Right atrium auricular region (tissue), 2 donors: ENCODE measurements at regions not wholly inside any gene's neighbourhood (a gene's known extent, or its start where the extent isn't known, plus 50 kb on each side); places are given as distances from the start of the nearest gene placed in this dataset.

ENCODE experiments used
- DNase-seq: peaks from one replicate; pipeline ENCODE4 v3.0.0-alpha.2; 2019; ENCODE audit warnings: low spot score
- H3K27ac ChIP-seq, 2 donors: fragments of 200-600 bp; sonication (generic); 1 replicate in 1 of 2; 2 replicates in 1 of 2; pipeline ENCODE4 v1.5.1; 2016 to 2019
- H3K27me3 ChIP-seq, 2 donors: fragments of 200-600 bp; sonication (generic); one replicate each; pipeline versions ENCODE4 v1.5.1 to v1.6.0; 2017 to 2019
- H3K36me3 ChIP-seq: fragments of 200-600 bp; sonication (generic); one replicate; pipeline ENCODE4 v1.5.1; 2016
- H3K4me1 ChIP-seq, 2 donors: fragments of 200-600 bp; sonication (generic); one replicate each; pipeline versions ENCODE4 v1.5.1 to v1.6.0; 2017 to 2019
- H3K4me3 ChIP-seq, 2 donors: fragments of 200-600 bp; sonication (generic); 1 replicate in 1 of 2; 2 replicates in 1 of 2; pipeline ENCODE4 v1.5.1; 2017 to 2019; ENCODE audit warnings: mild to moderate bottlenecking in 1 of 2, moderate library complexity in 1 of 2
- H3K9me3 ChIP-seq, 2 donors: fragments of 200-600 bp; sonication (generic); one replicate each; pipeline ENCODE4 v1.5.1; 2019
- CTCF ChIP-seq, 2 donors: fragments of 200-600 bp; sonication (generic); IDR thresholded peaks; one replicate each; pipeline ENCODE4 v1.5.1; 2019; ENCODE audit warnings: antibody characterized with exemption in 2 of 2

- Histone ChIP-seq H3K4me3 (no peak overlapping the region), H3K27me3 (peaks cover 0 to 5% of the 10 kb centered on the region in 2 donors), H3K27ac (no peak overlapping the region), H3K4me1 (no peaks in the 10 kb centered on the region), H3K9me3 (no peaks in the 10 kb centered on the region), H3K36me3 (no peaks in the 10 kb centered on the region)
- TF ChIP-seq CTCF (IDR thresholded peaks at IDR 0.05) = no peak
- DNase-seq = no peak
Measured at GRCh38 chr6:91669154-91669870, 1082.4 kb upstream of the MAP3K7 start.

- no peak for DNase-seq
- no peaks in the 10 kb centered on the region for H3K9me3 ChIP-seq
- peaks cover 0 to 5% of the 10 kb centered on the region in 2 donors for H3K27me3 ChIP-seq
- H3K27ac ChIP-seq = no peak overlapping the region
- no peak overlapping the region for H3K4me3 ChIP-seq
- no peak for TF ChIP-seq CTCF (IDR thresholded peaks at IDR 0.05)
- no peaks in the 10 kb centered on the region for H3K4me1 ChIP-seq
- no peaks in the 10 kb centered on the region for H3K36me3 ChIP-seq
Measured at GRCh38 chr6:91667596-91667995, 1080.7 kb upstream of the MAP3K7 start.

GRCh38 chr6:91664327-91664959, 1077.6 kb upstream of the MAP3K7 start:
- no peak for DNase-seq
- Histone ChIP-seq H3K4me3 (no peak overlapping the region), H3K36me3 (no peaks in the 10 kb centered on the region), H3K9me3 (no peaks in the 10 kb centered on the region), H3K4me1 (no peaks in the 10 kb centered on the region), H3K27me3 (no peaks in the 10 kb centered on the region), H3K27ac (no peak overlapping the region)
- TF ChIP-seq CTCF (IDR thresholded peaks at IDR 0.05) = no peak

- Histone ChIP-seq H3K27ac (no peak overlapping the region), H3K4me1 (no peaks in the 10 kb centered on the region), H3K9me3 (no peaks in the 10 kb centered on the region), H3K4me3 (no peak overlapping the region), H3K27me3 (no peaks in the 10 kb centered on the region), H3K36me3 (no peaks in the 10 kb centered on the region)
- DNase-seq = no peak
- no peak for TF ChIP-seq CTCF (IDR thresholded peaks at IDR 0.05)
Measured at GRCh38 chr6:91660893-91661292, 1074.0 kb upstream of the MAP3K7 start.

- Histone ChIP-seq H3K27ac (no peak overlapping the region), H3K4me3 (no peak overlapping the region), H3K27me3 (no peaks in the 10 kb centered on the region), H3K9me3 (no peaks in the 10 kb centered on the region), H3K36me3 (no peaks in the 10 kb centered on the region), H3K4me1 (no peaks in the 10 kb centered on the region)
- no peak for TF ChIP-seq CTCF (IDR thresholded peaks at IDR 0.05)
- no peak for DNase-seq
Measured at GRCh38 chr6:91659891-91660290, 1073.0 kb upstream of the MAP3K7 start.
